Panc1 (cell line): ENCODE measurements at regions not wholly inside any gene's neighbourhood (a gene's known extent, or its start where the extent isn't known, plus 50 kb on each side); places are given as distances from the start of the nearest gene placed in this dataset.
A peak's percentile ranks its signal among the peaks of the same experiment; 100 is the strongest.

Experiments used
- ATAC-seq: fragments of 200-7000 bp; cut with Tn5 transposase; 2 replicates; pipeline ENCODE4 v1.9.1; 2020; ENCODE audit warnings: mild to moderate bottlenecking, moderate library complexity
- BruUV-seq: library from RNA; stranded (reverse); fragments of 400-500 nt; replicated peaks from 2 replicates; lab custom pipeline; 2021; lab: Mats Ljungman, UMichigan
- CTCF ChIA-PET: fragments of 300-600 bp; sonication (Branson Sonifier 250); formaldehyde crosslinking; loops from one replicate; lab custom pipeline; 2022; ENCODE audit warnings: antibody characterized with exemption; lab: Charles Lee
- POLR2A ChIA-PET: fragments of 300-600 bp; sonication (Branson Sonifier 250); formaldehyde crosslinking; loops from one replicate; lab custom pipeline; 2022; ENCODE audit warnings: antibody characterized with exemption; lab: Charles Lee
- DNase-seq: peaks from one replicate; pipeline ENCODE4 v3.0.0-alpha.2; 2010; ENCODE audit warnings: low read depth, low spot score
- H3K27ac ChIP-seq: 2 replicates; pipeline ENCODE4 v1.5.1; 2011; ENCODE audit warnings: mild to moderate bottlenecking, low read length, inconsistent platforms
- H3K27me3 ChIP-seq: fragments of 200-500 bp; sonication (Bioruptor generic); 2 replicates; pipeline ENCODE4 v1.6.0; 2014; ENCODE audit warnings: low read length, inconsistent platforms; ENCODE audit not compliant: control insufficient read depth, insufficient read depth
- H3K36me3 ChIP-seq: fragments of 200-500 bp; sonication (Bioruptor generic); 2 replicates; pipeline ENCODE4 v1.5.1; 2014; ENCODE audit warnings: inconsistent platforms, mild to moderate bottlenecking, low read length, moderate library complexity; ENCODE audit not compliant: control insufficient read depth, insufficient read depth
- H3K4me1 ChIP-seq: 2 replicates; pipeline ENCODE4 v1.5.1; 2011; ENCODE audit warnings: inconsistent platforms, mild to moderate bottlenecking, low read length, moderate library complexity; ENCODE audit not compliant: control insufficient read depth, insufficient read depth
- H3K4me3 ChIP-seq, 2 experiments: 2 replicates each; pipeline ENCODE4 v1.5.1; 2011 to 2012; ENCODE audit warnings: low read depth in 2 of 2, low read length in 2 of 2, mild to moderate bottlenecking in 2 of 2, inconsistent platforms in 1 of 2, moderate library complexity in 1 of 2
- H3K9me3 ChIP-seq: fragments of 200-500 bp; sonication (Bioruptor generic); 2 replicates; pipeline ENCODE4 v1.5.1; 2014; ENCODE audit warnings: low read depth, mild to moderate bottlenecking, inconsistent platforms, low read length, moderate library complexity; ENCODE audit not compliant: control insufficient read depth, insufficient read depth
- CTCF ChIP-seq: fragments of 450-650 bp; IDR thresholded peaks from 2 replicates; pipeline ENCODE4 v1.5.1; 2017; ENCODE audit warnings: mild to moderate bottlenecking
- POLR2AphosphoS5 ChIP-seq: IDR thresholded peaks from 2 replicates; pipeline ENCODE4 v1.6.1; 2012; ENCODE audit warnings: mild to moderate bottlenecking, low read depth, low read length, moderate library complexity
- REST ChIP-seq, 2 experiments: IDR thresholded peaks; 2 replicates each; pipeline ENCODE4 v1.6.1; 2011 to 2012; ENCODE audit warnings: low read depth in 2 of 2, control low read depth in 1 of 2, low read length in 1 of 2, mild to moderate bottlenecking in 1 of 2, moderate library complexity in 1 of 2; ENCODE audit not compliant: insufficient read depth in 1 of 2
- SIN3A ChIP-seq: IDR thresholded peaks from 2 replicates; pipeline ENCODE4 v1.6.1; 2012; ENCODE audit warnings: low read depth, mild to moderate bottlenecking, low read length, moderate library complexity, borderline replicate concordance; ENCODE audit not compliant: insufficient read depth
- TCF7L2 ChIP-seq: IDR thresholded peaks from 2 replicates; pipeline ENCODE4 v1.6.1; 2011; ENCODE audit warnings: mild to moderate bottlenecking, low read depth, low read length, inconsistent platforms
- in situ Hi-C: cut with HindIII; loops from 2 replicates; pipeline ENCODE4 v1.10.0; 2016; ENCODE audit warnings: low sequenced_read_pairs, low pct_unique_long_range_greater_than_20kb
- intact Hi-C: fragments of 100-400 bp; cut with micrococcal nuclease; formaldehyde crosslinking; loops from one replicate; pipeline ENCODE4 v1.10.0; 2022; ENCODE audit not compliant: unreplicated experiment

- POLR2A ChIA-PET = no interaction called here
- in situ Hi-C loops = no loop called here
- peak overlapping the region; percentile 5; the same call in 1 of the 2 replicates for H3K27ac ChIP-seq
- intact Hi-C loops = no loop called here
- ATAC-seq (no peak), DNase-seq (no peak)
- H3K36me3 ChIP-seq = no peaks in the 10 kb centered on the region
- H3K4me1 ChIP-seq = peaks cover 4% of the 10 kb centered on the region
- H3K9me3 ChIP-seq = no peaks in the 10 kb centered on the region
- TF ChIP-seq TCF7L2 (no peak), CTCF (no peak), SIN3A (no peak), POLR2AphosphoS5 (no peak), REST (IDR thresholded peaks at IDR 0.05; ENCODE audit: insufficient read depth in 1 of 2, low read depth in 2 of 2, low read length in 1 of 2) (no peak)
- no peak overlapping the region for H3K4me3 ChIP-seq
- H3K27me3 ChIP-seq = no peaks in the 10 kb centered on the region
- CTCF ChIA-PET = interaction anchor here (0.6 kb wide), 1 partner anchor 200 kb away, joined by 3 read pairs; no protein-coding TSS in a partner anchor
- no TSS peak for BruUV-seq
These were observed 52.4 kb upstream of the LIFR start for GRCh38 chr5:38608874-38609273.

GRCh38 chr5:38612851-38613250, 56.4 kb upstream of the LIFR start:
- no peaks in the 10 kb centered on the region for H3K36me3 ChIP-seq
- H3K27ac ChIP-seq = no peak overlapping the region
- ATAC-seq (no peak), DNase-seq (no peak)
- POLR2A ChIA-PET = interaction anchor here (0.6 kb wide), 1 partner anchor 209 kb away, joined by 3 read pairs; no protein-coding TSS in a partner anchor
- no peaks in the 10 kb centered on the region for H3K27me3 ChIP-seq
- H3K4me3 ChIP-seq = no peak overlapping the region
- intact Hi-C loops (no loop called here), in situ Hi-C loops (no loop called here)
- H3K4me1 ChIP-seq = peaks cover 11% of the 10 kb centered on the region; the same call in 1 of the 2 replicates
- H3K9me3 ChIP-seq = peaks cover 3% of the 10 kb centered on the region; the same call in 1 of the 2 replicates
- CTCF ChIA-PET = interaction anchor here (0.8 kb wide), 1 partner anchor 145 kb away, joined by 3 read pairs; no protein-coding TSS in a partner anchor
- no TSS peak for BruUV-seq
- TF ChIP-seq REST (IDR thresholded peaks at IDR 0.05; ENCODE audit: insufficient read depth in 1 of 2, low read depth in 2 of 2, low read length in 1 of 2) (no peak), CTCF (no peak), SIN3A (no peak), TCF7L2 (no peak), POLR2AphosphoS5 (no peak)
